Panc1 (cell line): ENCODE measurements at regions not wholly inside any gene's neighbourhood (a gene's known extent, or its start where the extent isn't known, plus 50 kb on each side); places are given as distances from the start of the nearest gene placed in this dataset.

Experiments used
- CTCF ChIP-seq: fragments of 450-650 bp; IDR thresholded peaks from 2 replicates; pipeline ENCODE4 v1.5.1; 2017; ENCODE audit warnings: mild to moderate bottlenecking
- POLR2AphosphoS5 ChIP-seq: IDR thresholded peaks from 2 replicates; pipeline ENCODE4 v1.6.1; 2012; ENCODE audit warnings: mild to moderate bottlenecking, low read depth, low read length, moderate library complexity

DNA sequence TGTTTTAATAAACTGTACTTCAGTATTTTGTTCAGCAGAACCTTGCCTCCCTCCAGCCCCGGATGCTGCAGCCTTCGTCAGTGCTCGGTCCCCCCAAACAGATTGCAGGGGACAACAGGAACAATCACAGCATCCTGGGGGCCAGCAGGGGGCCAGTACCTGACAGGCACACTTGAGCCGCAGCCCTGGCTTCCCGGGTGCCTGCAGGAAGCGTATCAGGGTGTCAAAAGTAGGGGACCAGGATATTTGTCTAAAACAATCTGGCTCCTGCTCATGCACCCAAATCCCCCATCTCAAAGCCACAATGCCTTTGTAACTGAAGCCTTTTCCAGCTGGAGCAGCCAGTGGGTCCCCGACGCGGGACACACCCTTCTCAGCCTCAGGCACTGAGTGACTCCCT, 167.5 kb upstream of the TSHZ3 start:
- TF ChIP-seq POLR2AphosphoS5, result no peak
- TF ChIP-seq CTCF, result no peak
